HEK293 (cell line): ENCODE measurements at regions not wholly inside any gene's neighbourhood (a gene's known extent, or its start where the extent isn't known, plus 50 kb on each side); places are given as distances from the start of the nearest gene placed in this dataset.

Experiments
- CTCF ChIA-PET: fragments of 350-600 bp; formaldehyde crosslinking; extraction: SDS; loops from one replicate; lab custom pipeline; 2021; ENCODE audit warnings: antibody characterized with exemption; lab: Yijun Ruan, JAX
- POLR2A ChIA-PET: fragments of 300-600 bp; formaldehyde crosslinking; extraction: SDS; loops from one replicate; lab custom pipeline; 2020; ENCODE audit warnings: antibody characterized with exemption, inconsistent platforms; lab: Yijun Ruan, JAX
- H3K27ac ChIP-seq: fragments of 200-500 bp; sonication (Bioruptor generic); 2 replicates; pipeline ENCODE4 v1.5.1; 2014; ENCODE audit warnings: low read depth, low read length, control low read depth, inconsistent platforms; ENCODE audit errors: extremely low read depth
- H3K36me3 ChIP-seq, 2 experiments: fragments of 200-500 bp in 1 of 2; sonication (Bioruptor generic) in 1 of 2; 1 replicate in 1 of 2; 2 replicates in 1 of 2; pipeline ENCODE4 v1.5.1; 2014 to 2017; ENCODE audit warnings: inconsistent platforms in 2 of 2, low read length in 2 of 2; ENCODE audit not compliant: control insufficient read depth in 2 of 2, insufficient read depth in 1 of 2
- H3K4me1 ChIP-seq: fragments of 200-500 bp; sonication (Bioruptor generic); 2 replicates; pipeline ENCODE4 v1.5.1; 2014; ENCODE audit warnings: mild to moderate bottlenecking, low read length, inconsistent platforms; ENCODE audit not compliant: control insufficient read depth, insufficient read depth
- H3K4me3 ChIP-seq: 2 replicates; pipeline ENCODE4 v1.5.1; 2011; ENCODE audit warnings: low read depth, mild to moderate bottlenecking, control low read depth, low read length, moderate library complexity
- H3K9me3 ChIP-seq: fragments of 200-500 bp; sonication (Bioruptor generic); 2 replicates; pipeline ENCODE4 v1.5.1; 2014; ENCODE audit warnings: low read depth, low read length, inconsistent platforms; ENCODE audit not compliant: control insufficient read depth, insufficient read depth
- ATF2 ChIP-seq: fragments of 450-650 bp; formaldehyde crosslinking; IDR thresholded peaks from 2 replicates; pipeline ENCODE4 v1.5.1; 2016; ENCODE audit warnings: missing biosample characterization, missing genetic modification characterization, low read depth
- HOXA7 ChIP-seq: sonication (generic); formaldehyde crosslinking; IDR thresholded peaks from 2 replicates; pipeline ENCODE4 v1.8.1; 2022; ENCODE audit warnings: missing genetic modification reagents, borderline replicate concordance
- HOXC10 ChIP-seq: sonication (generic); formaldehyde crosslinking; IDR thresholded peaks from 2 replicates; pipeline ENCODE4 v1.8.1; 2023; ENCODE audit warnings: mild to moderate bottlenecking, missing genetic modification reagents
- KLF1 ChIP-seq: fragments of 450-650 bp; formaldehyde crosslinking; IDR thresholded peaks from 2 replicates; pipeline ENCODE4 v1.5.1; 2016; ENCODE audit warnings: missing biosample characterization, missing genetic modification characterization
- PATZ1 ChIP-seq: fragments of 450-650 bp; formaldehyde crosslinking; IDR thresholded peaks from 2 replicates; pipeline ENCODE4 v1.5.1; 2016; ENCODE audit warnings: missing biosample characterization, missing genetic modification characterization
- PRDM1 ChIP-seq: fragments of 450-650 bp; formaldehyde crosslinking; IDR thresholded peaks from 2 replicates; pipeline ENCODE4; 2016; ENCODE audit warnings: missing biosample characterization, missing genetic modification characterization
- REPIN1 ChIP-seq: fragments of 450-650 bp; formaldehyde crosslinking; IDR thresholded peaks from 2 replicates; pipeline ENCODE4 v1.5.1; 2017; ENCODE audit warnings: missing biosample characterization, missing genetic modification characterization, low read depth
- SCRT2 ChIP-seq: fragments of 450-650 bp; formaldehyde crosslinking; IDR thresholded peaks from 2 replicates; pipeline ENCODE4 v1.5.1; 2016; ENCODE audit warnings: missing biosample characterization, missing genetic modification characterization
- YY2 ChIP-seq: fragments of 450-650 bp; formaldehyde crosslinking; IDR thresholded peaks from 2 replicates; pipeline ENCODE4 v1.5.1; 2016; ENCODE audit warnings: missing biosample characterization, missing genetic modification characterization
- ZBTB8A ChIP-seq: fragments of 450-650 bp; formaldehyde crosslinking; IDR thresholded peaks from 2 replicates; pipeline ENCODE4 v1.5.1; 2016; ENCODE audit warnings: missing biosample characterization, missing genetic modification characterization
- ZFP3 ChIP-seq: fragments of 450-650 bp; formaldehyde crosslinking; IDR thresholded peaks from 2 replicates; pipeline ENCODE4 v1.5.1; 2016; ENCODE audit warnings: low read depth, missing biosample characterization, missing genetic modification characterization
- ZFP37 ChIP-seq: fragments of 450-650 bp; formaldehyde crosslinking; IDR thresholded peaks from 2 replicates; pipeline ENCODE4 v1.5.1; 2016; ENCODE audit warnings: missing biosample characterization, missing genetic modification characterization
- ZNF114 ChIP-seq: fragments of 450-650 bp; formaldehyde crosslinking; IDR thresholded peaks from 2 replicates; pipeline ENCODE4 v1.5.0; 2017; ENCODE audit warnings: missing biosample characterization, missing genetic modification characterization
- ZNF138 ChIP-seq: fragments of 450-650 bp; formaldehyde crosslinking; IDR thresholded peaks from 2 replicates; pipeline ENCODE4 v1.5.1; 2016; ENCODE audit warnings: missing biosample characterization, missing genetic modification characterization, borderline replicate concordance
- ZNF16 ChIP-seq: fragments of 450-650 bp; formaldehyde crosslinking; IDR thresholded peaks from 2 replicates; pipeline ENCODE4 v1.5.1; 2016; ENCODE audit warnings: low read depth, missing biosample characterization, missing genetic modification characterization
- ZNF266 ChIP-seq: fragments of 450-650 bp; formaldehyde crosslinking; IDR thresholded peaks from 2 replicates; pipeline ENCODE4 v1.5.1; 2016; ENCODE audit warnings: missing biosample characterization, missing genetic modification characterization, low read depth
- ZNF324 ChIP-seq: fragments of 450-650 bp; formaldehyde crosslinking; IDR thresholded peaks from 2 replicates; pipeline ENCODE4 v1.5.1; 2016; ENCODE audit warnings: missing biosample characterization, missing genetic modification characterization
- ZNF416 ChIP-seq: fragments of 450-650 bp; formaldehyde crosslinking; IDR thresholded peaks from 2 replicates; pipeline ENCODE4 v1.5.1; 2016; ENCODE audit warnings: missing biosample characterization, missing genetic modification characterization
- ZNF449 ChIP-seq: fragments of 450-650 bp; formaldehyde crosslinking; IDR thresholded peaks from 2 replicates; pipeline ENCODE4 v1.5.1; 2017; ENCODE audit warnings: missing biosample characterization, mild to moderate bottlenecking, missing genetic modification characterization, moderate library complexity
- ZNF600 ChIP-seq: fragments of 450-650 bp; formaldehyde crosslinking; IDR thresholded peaks from 2 replicates; pipeline ENCODE4 v1.5.1; 2016; ENCODE audit warnings: missing biosample characterization, missing genetic modification characterization
- ZNF629 ChIP-seq: fragments of 450-650 bp; formaldehyde crosslinking; IDR thresholded peaks from 2 replicates; pipeline ENCODE4 v1.5.1; 2017; ENCODE audit warnings: missing biosample characterization, missing genetic modification characterization
- ZNF660 ChIP-seq: fragments of 450-650 bp; IDR thresholded peaks from 2 replicates; pipeline ENCODE4 v1.5.1; 2018; ENCODE audit warnings: missing biosample characterization, mild to moderate bottlenecking, missing genetic modification characterization
- ZNF776 ChIP-seq: fragments of 450-650 bp; formaldehyde crosslinking; IDR thresholded peaks from 2 replicates; pipeline ENCODE4 v1.5.0; 2017; ENCODE audit warnings: missing biosample characterization, missing genetic modification characterization, borderline replicate concordance
- ZNF777 ChIP-seq: fragments of 450-650 bp; formaldehyde crosslinking; IDR thresholded peaks from 2 replicates; pipeline ENCODE4 v1.5.1; 2017; ENCODE audit warnings: missing biosample characterization, missing genetic modification characterization, borderline replicate concordance
- TF ChIP-seq, protein P1 (sequence below): IDR thresholded peaks from 2 replicates; pipeline ENCODE4 v1.6.1; 2011; ENCODE audit warnings: mild to moderate bottlenecking, low read depth, low read length, borderline replicate concordance
- TF ChIP-seq, protein P2 (sequence below): fragments of 450-650 bp; formaldehyde crosslinking; IDR thresholded peaks from 2 replicates; pipeline ENCODE4 v1.5.1; 2016; ENCODE audit warnings: missing biosample characterization, missing genetic modification characterization

DNA sequence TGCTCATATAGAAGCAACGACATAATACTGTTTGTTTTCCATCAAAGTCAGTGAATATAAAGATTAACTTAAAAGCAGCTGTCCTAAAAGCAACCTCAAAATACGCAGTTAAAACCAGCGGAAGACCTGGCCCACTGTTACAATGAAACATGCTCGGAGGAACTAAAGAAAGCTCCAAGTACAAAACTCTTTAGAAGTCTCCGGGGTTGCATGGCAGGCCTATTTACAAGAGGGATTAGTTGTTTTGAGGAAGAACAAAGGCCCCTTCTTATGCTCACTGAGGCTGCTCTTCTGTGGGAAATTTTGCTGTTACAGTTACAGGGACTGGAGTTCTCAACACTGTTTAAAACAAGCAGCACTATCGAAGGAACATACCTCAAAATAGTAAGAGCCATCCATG, 75.9 kb upstream of the C12orf71 start:
- no peak overlapping the region for H3K27ac ChIP-seq
- no peak for TF ChIP-seq ZNF324 (tag by site-specific recombination)
- no peak for TF ChIP-seq ZNF449
- ChIA-PET CTCF (no interaction called here), POLR2A (no interaction called here)
- H3K36me3 ChIP-seq = no peaks in the 10 kb centered on the region
- H3K4me3 ChIP-seq = no peak overlapping the region
- H3K9me3 ChIP-seq = no peaks in the 10 kb centered on the region
- H3K4me1 ChIP-seq = no peaks in the 10 kb centered on the region

DNA sequence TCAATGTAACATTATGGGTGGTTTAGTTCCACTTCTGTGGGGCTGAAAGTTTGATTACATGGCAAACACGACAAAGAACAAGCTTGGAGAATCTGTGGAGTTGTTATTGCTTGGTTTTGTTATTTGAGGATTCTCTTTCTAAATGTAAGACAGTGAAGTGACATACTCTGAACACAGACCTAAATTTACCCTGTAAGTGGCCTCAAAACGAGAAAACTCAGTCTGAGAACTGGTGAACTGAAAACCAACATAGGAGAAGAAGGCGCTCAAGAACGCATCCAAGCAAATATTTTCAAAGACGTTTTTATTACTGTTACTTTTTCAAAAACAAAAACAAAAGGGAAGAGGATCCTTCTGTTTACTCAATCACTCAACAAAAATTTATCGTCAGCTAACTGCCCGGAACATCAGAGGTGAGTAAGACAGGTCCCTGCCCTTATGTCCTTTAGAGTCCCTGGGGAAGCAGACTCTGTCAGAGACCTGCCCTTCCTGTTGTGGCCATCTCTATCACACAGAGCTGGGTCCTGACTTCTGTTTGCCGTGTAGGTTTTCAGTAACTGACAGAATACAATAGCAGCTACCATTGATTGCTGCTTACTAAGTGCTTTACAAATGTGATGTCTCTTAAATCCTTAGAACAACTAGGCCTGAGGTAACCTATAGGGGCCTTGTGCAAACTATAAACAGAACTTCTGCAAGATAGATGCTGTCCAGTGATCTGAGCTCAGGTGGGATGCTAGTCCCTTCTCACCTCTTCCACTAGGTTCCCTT, 79.3 kb upstream of the C12orf71 start:
- Histone ChIP-seq H3K4me3 (no peak overlapping the region), H3K27ac (no peak overlapping the region), H3K4me1 (no peaks in the 10 kb centered on the region), H3K9me3 (no peaks in the 10 kb centered on the region), H3K36me3 (no peaks in the 10 kb centered on the region)
- TF ChIP-seq REPIN1 (tag by site-specific recombination) (no peak), YY2 (tag by site-specific recombination) (no peak), KLF1 (tag by site-specific recombination) (no peak), ZNF416 (tag by site-specific recombination) (no peak), ZNF266 (tag by site-specific recombination) (no peak), ZBTB8A (tag by site-specific recombination) (no peak), ZFP3 (tag by site-specific recombination) (no peak), HOXC10 (no peak), ZNF138 (tag by site-specific recombination) (no peak), ZNF777 (no peak), HOXA7 (CRISPR knock-in tag) (no peak), SCRT2 (no peak), ZFP37 (no peak), ZNF16 (tag by site-specific recombination) (no peak), ATF2 (tag by site-specific recombination) (no peak)
- TF ChIP-seq, protein P1, sequence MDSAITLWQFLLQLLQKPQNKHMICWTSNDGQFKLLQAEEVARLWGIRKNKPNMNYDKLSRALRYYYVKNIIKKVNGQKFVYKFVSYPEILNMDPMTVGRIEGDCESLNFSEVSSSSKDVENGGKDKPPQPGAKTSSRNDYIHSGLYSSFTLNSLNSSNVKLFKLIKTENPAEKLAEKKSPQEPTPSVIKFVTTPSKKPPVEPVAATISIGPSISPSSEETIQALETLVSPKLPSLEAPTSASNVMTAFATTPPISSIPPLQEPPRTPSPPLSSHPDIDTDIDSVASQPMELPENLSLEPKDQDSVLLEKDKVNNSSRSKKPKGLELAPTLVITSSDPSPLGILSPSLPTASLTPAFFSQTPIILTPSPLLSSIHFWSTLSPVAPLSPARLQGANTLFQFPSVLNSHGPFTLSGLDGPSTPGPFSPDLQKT = no peak
- POLR2A ChIA-PET = no interaction called here
- CTCF ChIA-PET = interaction anchor here (0.5 to 1.1 kb wide), 2 partner anchors 13 to 19 kb away, joined by 3 to 4 read pairs; no protein-coding TSS in a partner anchor

DNA sequence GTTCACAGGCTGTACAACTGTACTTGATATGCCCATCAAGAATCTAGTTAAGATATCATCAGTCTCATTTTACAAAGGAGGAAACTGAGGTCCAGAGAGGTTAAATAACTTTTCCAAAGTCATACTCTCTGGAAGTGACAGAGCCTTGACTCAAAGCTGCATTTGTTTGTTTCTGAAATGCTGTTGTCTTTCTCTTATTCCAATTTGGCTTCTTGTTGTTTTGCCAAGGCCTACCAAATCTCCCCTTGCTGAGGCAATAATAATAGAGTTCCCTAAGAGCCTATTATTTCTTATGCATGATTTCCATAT, 79.8 kb upstream of the C12orf71 start:
- no peaks in the 10 kb centered on the region for H3K4me1 ChIP-seq
- H3K9me3 ChIP-seq = no peaks in the 10 kb centered on the region
- H3K36me3 ChIP-seq = no peaks in the 10 kb centered on the region
- ChIA-PET POLR2A (no interaction called here), CTCF (interaction anchor here (0.5 to 1.1 kb wide), 2 partner anchors 14 to 20 kb away, joined by 3 to 4 read pairs; no protein-coding TSS in a partner anchor)
- no peak overlapping the region for H3K4me3 ChIP-seq
- TF ChIP-seq PRDM1 (no peak), PATZ1 (tag by site-specific recombination) (no peak), ZNF324 (tag by site-specific recombination) (no peak), ZNF629 (tag by site-specific recombination) (no peak), ZNF776 (tag by site-specific recombination) (no peak), ZNF660 (tag by site-specific recombination) (no peak), ZNF114 (tag by site-specific recombination) (no peak), ZNF600 (tag by site-specific recombination) (no peak)
- TF ChIP-seq, protein P2, sequence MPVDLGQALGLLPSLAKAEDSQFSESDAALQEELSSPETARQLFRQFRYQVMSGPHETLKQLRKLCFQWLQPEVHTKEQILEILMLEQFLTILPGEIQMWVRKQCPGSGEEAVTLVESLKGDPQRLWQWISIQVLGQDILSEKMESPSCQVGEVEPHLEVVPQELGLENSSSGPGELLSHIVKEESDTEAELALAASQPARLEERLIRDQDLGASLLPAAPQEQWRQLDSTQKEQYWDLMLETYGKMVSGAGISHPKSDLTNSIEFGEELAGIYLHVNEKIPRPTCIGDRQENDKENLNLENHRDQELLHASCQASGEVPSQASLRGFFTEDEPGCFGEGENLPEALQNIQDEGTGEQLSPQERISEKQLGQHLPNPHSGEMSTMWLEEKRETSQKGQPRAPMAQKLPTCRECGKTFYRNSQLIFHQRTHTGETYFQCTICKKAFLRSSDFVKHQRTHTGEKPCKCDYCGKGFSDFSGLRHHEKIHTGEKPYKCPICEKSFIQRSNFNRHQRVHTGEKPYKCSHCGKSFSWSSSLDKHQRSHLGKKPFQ (tag by site-specific recombination) = no peak
- H3K27ac ChIP-seq = no peak overlapping the region
